C4-2B (cell line): ENCODE measurements at regions not wholly inside any gene's neighbourhood (a gene's known extent, or its start where the extent isn't known, plus 50 kb on each side); places are given as distances from the start of the nearest gene placed in this dataset.

Experiments
- CTCF ChIP-seq: fragments of 450-650 bp; conservative IDR thresholded peaks from 2 replicates; pipeline ENCODE4 v1.5.1; 2017; ENCODE audit warnings: mild to moderate bottlenecking
- ZFX ChIP-seq: fragments of 450-650 bp; IDR thresholded peaks from 2 replicates; pipeline ENCODE4 v1.6.1; 2017

- TF ChIP-seq CTCF (no peak), ZFX (no peak)
Observed at GRCh38 chr16:51638339-51639135, 487.5 kb upstream of the SALL1 start.
